T-helper 22 cell (primary cell): ENCODE measurements at regions not wholly inside any gene's neighbourhood (a gene's known extent, or its start where the extent isn't known, plus 50 kb on each side); places are given as distances from the start of the nearest gene placed in this dataset.

ENCODE experiments used
- DNase-seq: peaks from one replicate; pipeline ENCODE4 v3.0.0-alpha.2; 2020; ENCODE audit warnings: low read depth

DNA sequence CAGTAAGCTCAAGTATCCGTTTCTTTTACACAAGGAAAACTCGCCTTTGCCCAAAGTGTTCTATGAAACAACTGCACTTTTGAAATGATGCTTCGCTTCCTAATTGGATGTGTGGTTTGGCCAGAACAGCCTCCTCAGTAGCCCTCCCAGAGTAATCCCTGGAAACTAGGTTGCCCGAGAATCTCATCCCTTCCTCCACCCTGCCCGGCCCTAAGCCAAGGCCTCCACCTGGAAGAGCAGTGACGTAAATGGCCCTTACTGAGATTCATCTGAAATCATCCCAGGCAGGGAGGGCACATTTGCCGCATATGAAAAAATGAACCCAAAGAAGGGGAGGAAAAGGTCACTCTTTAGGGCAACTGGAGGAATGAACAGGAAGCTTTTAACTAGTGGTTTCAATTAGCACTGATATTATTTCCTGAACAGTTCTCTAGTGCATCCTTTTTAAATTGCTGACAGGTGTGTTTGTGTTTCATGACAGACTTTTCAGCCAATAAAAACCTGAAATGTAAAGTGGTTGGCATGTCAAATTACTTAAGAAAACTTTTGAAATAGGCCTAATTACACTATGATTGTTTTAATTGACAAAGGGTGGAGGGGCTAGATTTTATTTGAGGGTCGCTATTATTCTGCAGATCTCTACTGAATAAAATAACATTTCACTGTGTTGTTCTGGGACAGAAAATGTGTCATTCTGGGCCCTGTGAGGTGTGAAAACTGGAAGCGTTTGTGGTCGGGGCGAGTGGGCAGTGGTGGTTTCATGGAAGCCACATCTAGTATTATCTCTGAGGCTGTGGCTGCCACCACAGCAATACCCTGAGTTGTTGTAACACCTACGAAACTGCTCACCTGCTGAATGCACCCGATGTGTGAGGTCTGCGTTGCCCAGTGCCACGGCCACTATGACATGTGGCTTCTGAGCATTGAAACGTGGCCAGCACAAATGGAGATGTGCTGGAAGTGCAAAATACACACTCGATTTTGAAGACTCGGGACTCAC lies 112.1 kb downstream of the ZIC5 start:
- DNase-seq: no peak

DNA sequence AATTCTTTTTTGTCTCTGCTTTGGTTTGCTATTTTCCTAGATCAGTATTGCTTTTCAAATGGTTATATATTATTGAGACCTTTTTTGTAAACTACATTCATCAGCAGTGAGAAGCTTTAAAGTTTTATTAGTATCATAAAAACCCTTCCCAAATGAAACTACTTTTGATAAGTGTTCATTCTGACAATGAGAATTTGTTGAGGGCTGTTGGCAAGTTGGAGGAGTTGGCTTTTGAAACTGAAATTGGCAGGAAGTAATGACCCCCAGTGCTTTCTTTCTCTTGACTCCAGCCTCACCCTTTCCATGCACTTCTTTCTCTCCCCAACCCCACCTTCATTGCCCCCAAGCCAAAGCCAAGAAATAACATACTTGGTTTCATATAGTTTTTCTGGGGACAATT lies 113.8 kb downstream of the ZIC5 start:
- DNase-seq: no peak

DNA sequence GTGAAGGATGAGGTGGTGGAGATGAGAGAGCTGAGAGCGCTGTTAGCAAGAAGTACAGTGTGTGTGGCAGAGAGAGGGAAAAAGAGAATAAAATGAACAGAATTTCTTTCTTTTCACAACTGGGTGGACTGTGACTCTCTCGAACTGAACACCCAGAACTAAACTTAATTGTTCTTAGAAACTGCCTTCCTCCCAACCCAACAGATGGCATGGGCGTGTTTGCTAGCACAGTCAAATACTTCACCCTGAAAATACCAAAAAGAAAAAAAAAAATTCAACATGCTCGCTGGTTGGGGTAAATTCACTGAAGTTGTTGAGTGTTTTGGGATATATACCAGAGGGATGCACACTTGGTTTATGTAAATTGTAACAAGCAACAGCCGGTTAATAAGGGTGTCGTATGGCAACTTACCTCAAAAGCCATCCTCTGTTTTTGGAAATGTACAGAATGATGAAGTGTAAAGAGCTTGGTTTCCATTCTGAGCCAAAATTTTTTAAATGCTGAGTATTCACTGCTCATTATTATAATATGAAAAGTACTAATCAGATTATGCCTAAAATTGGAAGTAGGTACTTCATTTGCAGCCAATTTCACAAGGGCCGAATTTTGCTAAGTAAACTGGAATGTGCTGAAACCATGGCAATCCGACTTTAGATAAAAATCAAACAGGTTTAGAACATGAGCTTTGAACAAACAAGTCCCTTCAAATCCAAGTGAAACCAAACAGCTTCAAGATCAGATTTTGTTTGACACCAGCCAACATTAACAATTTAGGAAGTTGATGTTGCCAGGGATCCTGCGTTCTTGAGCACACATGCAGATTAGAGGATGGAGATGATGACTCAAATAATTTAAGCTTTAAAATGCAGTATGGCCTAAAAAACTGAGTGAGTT lies 115.8 kb downstream of the ZIC5 start:
- no peak for DNase-seq

DNA sequence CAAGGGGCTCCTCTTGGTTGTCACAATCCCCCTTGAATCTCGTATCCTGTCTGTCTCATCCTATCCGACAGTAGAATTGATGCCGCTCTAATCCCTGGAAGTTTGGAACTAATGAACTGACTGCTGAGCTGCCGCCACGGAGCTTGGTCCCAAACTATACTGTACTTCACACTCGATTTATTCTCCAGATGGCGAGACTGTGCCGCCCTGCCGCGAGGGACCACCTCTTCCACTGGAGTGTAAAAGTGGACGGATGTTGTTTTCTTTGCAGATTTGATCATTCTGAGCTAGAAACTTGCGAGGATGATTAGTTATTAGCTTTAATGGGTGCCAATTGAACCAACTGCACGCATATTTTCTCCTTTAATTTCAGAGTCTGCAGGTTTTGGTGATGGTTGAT lies 117.2 kb downstream of the ZIC5 start:
- DNase-seq: no peak

DNA sequence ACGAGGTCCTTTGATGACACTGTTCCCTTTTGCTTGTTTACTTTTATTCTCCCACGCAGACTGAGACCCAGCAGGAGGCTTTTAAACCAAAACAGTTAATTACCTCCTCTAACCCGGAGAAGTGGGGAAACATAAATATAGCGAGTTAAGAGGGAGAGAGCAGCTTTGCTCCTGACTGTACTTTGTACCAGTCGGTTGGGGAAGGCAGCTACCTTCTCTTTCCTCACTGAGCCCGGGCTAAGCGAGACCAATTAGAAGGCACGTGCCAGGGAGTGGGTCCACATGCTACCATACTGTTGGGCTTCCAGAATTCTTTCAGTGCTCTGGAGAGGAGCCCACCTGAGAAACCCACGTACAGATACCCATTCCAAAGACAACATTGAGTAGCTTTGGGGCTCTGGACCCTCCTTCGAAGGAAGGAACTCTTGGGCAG lies 124.2 kb downstream of the ZIC5 start:
- no peak for DNase-seq

DNA sequence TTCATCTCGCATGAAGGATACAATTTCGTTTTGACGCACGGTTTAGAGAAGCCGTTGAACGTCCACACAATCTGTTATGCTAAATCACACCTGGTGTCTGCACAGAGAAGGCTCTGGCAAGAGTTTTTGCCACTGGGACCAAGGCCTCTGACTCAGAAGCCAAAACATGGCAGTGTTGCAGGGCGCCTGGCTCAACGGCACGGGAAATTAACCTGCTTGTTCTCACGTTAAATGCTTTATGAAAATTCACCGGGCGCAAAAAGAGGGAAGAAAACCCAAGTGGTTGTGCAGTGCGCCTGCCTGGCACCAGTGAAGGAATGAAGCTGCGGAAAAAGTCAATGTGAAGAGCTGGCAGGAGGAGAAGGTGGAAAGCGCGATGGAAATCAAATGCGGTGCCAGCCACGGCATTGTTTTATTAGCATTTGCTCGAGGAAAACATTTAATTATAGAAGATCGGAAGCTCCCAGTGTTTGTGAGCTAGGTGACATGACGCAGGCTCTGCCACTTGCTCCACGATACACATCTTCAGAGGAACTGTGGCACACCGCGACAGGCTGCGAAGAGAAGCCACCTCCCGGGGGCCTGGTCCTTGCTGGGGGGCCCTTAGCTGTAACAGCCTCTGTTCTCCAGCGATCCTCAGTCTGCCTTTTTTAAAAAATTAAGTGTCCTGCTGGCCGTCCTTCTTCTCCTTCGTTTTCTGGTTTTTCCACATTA lies 126.2 kb downstream of the ZIC5 start:
- DNase-seq: no peak

DNA sequence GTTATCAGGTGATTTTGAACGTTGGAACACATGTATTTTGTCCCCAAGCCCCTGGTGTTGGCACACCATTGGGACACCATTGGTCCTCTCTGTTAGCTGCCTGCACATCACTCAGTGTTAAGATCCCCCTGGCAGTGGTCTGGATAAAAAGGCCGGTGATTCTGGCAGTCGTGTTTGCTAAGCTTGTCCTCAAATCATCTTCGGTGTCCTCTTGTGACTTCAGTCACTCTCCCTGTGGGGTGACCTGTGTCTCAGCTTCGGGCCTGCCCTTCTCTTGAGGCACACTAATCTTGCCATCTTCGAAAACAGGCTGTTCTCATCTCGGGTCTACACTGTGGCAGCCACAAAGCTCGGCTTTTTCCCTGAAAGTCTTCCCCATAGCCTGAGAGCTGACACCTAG lies 127.1 kb downstream of the ZIC5 start:
- DNase-seq: no peak

DNA sequence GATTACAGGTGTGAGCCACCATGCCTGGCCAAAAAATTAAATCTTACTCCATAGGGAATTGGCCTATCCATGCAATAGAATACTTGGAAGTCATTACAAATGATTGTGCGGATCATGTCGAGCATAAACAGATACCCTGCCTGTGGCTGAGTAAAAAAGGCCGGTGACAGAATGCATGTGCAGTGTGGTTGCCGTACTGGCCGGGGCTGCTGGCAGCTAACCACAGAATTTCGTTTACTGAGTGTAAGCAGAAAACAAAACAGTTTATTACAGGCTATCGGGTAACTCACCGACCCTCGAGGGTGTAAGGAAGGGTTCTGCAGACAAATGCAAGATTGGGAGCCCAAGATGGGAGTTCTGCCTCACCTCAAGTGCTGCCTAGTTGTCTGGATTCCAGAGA lies 127.7 kb downstream of the ZIC5 start:
- DNase-seq: no peak

DNA sequence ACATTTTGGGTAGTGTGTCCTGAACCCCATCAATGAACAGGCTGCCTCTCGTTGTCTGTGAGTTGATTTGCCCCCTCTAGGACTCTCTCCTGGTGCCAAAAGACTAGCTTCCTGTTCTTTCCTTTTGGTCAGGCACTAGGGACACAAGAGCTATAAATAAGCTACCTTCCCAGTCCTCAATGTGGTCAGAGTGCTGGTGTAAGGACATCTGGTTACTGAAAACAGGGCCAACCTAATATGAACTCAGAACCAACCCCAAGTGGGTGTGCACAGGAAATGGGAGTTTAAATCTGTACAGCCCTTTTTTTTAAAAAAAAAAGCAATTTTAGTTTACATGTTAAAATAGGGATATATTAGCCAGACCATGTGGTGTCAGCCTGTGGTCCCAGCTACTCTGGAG lies 129.2 kb downstream of the ZIC5 start:
- no peak for DNase-seq

DNA sequence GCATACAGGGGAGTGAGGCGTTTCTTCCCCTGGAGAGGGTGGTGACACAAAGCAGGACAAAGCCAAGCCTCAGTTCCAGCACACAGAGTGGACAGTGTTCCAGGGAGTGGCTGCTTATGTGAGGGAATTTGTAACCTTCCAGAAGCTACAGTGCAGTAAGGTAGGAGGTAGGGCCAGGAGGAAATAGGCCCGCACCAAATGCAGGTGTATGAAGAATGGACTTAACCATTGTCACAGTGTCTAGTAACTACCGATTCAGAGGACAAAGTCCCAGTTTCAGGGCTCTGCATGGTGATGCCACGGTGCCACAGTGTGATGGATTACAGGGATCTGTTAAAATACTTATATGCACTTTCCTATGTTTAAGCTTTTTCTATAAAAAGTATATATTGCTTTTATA lies 135.3 kb downstream of the ZIC5 start:
- no peak for DNase-seq

DNA sequence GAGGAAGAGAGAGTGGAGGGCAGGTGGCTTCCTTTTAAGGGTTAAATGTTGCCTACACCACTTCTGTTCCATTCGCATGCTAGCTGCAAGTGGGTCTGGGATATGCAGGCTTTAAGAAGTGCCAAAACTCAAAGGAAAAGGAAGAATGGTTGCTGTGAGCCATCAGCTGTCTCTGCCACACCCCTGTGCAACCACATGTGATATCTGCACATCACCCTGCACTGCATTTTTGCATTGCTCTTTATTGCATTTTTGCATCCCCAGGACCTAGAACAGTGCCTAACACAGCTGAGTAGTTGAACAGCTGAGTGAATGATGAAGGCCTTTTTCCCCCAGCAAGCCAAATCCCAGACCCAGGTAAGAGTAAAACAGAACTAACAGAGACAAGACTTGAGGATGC lies 136.1 kb downstream of the ZIC5 start:
- no peak for DNase-seq

DNA sequence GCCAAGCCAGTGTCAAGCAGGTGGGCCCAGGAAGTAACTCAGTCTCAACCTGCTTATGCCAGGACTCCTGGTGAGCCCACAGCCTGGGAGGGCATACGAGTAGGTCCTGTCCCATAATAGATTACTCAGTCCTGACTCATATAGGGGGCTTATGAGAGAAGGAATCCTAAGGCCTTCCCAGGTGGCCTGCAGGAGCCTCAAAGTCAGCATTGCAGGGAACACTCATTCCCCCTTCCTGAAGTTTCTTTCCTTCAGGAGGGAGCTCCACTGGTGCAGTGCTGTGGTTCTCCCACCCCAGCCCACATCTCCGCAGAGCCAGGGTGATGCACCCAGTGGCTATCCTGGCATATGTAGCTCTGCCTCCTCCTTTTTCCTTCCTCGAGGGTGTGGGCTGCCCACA lies 137.3 kb downstream of the ZIC5 start:
- no peak for DNase-seq

DNA sequence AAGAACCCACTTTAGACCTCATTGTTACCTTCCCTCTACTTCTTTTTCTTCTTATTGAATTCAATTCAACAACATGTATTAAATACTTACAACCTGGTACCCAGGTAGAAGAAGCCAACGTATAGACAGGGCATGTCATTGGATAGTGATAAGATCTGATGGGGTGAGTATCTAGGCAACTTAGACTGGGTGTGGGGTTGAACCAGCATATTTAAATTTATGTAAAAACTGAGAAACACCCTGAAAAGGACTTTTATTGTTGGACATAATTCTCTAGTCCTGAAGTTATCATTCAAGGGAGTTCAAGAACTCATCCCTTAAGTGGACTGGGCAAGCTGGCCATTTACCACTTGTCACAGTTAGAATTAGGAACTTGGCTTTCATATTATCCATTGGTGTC lies 139.2 kb downstream of the ZIC5 start:
- no peak for DNase-seq

DNA sequence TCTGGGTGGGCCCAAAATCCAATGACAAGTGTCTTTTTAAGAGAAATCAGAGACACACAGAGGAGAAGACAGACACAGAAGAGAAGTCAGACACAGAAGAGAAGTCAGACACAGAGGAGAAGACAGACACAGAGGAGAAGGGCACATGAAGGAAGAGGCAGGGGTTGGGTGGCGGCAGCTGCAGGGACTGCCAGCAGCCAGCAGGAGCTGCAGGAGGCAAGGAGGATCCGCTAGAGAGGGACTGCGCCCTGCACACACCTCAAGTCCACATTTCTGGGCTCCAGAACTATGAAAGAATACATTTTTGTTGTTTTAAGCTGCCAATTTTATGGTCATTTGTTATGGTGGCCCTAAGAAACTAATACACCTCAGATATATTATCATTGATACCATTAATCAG lies 140.6 kb downstream of the ZIC5 start:
- DNase-seq: no peak

DNA sequence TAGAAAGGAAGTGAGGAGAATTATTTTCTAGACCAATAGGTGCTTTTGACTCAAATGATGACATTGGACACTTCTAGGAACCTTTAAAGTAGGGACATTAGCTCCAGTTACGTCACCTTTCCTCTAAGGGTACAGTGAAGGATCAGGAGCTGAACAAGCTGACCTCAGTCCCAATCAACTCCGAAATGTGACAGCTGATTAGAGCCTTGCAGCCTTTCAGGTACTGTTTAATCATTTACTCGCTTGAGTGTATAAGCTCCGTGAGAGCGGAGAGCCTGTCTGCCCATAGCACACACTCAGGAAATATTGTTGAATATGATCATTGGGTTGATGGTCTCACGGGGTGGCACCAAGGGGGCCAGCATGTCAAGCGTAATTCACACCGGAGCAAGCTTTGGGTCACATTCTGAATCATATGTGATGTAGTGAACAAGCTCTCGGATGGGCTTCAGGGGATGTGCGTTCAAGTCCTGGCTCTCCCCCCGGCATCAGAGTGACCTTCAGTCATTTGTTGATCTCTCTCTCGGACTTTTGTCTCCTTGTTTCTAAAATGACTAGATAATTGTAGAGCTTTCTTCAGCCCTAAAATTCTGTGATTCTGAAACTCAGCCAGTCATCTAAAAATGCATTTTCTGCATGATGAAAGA lies 141.9 kb downstream of the ZIC5 start:
- no peak for DNase-seq

DNA sequence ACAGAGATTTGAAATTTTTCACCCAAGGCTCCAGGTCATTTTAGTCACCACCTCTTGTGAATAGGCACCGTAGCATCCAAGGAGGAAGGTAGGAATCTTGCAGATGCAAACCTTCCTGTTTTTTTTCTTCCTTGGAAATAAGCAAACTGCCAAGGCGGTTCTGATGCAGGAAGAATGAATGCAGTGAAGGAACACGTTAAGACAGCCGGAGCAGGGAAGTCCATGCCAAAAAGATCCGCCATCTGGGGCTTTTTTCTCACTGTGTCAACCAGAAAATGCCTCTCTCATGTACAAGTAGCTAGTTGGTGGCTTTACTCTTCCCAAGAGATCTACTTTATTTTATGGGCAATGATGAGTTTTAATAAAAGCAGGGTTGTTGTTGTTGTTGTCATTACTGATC lies 142.4 kb downstream of the ZIC5 start:
- DNase-seq: no peak

DNA sequence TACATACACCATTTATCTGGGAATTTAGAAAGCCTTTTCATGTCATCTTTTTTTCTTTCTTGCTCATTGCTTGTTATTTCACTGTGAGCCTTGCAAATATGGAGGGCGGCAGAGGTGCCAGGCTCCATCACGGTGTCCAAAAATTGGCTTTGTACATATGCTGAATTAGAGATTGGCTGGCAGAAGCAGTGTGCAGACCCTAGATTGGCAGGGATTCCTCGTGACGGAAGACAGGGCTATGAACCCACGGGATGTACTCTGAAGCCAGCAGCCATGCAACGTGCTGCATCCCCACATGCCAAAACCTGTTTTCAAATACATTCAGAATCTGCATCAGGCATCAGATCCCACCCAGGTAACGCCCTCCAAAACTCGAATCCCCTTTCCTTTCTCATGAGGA lies 142.8 kb downstream of the ZIC5 start:
- DNase-seq: no peak

DNA sequence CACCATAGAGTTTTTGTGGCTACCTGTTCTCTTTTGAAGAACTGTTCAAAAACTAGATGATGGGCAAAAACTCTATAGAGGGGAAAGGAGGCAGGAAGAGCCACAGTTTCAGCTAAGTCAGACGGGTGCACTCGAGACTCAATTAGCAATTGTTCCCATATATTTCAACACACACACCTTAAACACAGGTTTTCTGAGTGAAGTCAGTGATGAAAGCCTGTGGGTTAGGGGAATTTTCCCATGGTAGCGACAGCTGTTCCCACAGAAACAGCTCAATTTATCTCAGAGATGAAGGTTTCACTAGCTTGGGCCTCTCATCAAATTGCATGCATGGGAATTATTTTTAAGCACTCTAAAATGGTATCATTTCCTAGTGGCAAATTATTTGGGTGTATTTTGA lies 143.4 kb downstream of the ZIC5 start:
- DNase-seq: no peak

DNA sequence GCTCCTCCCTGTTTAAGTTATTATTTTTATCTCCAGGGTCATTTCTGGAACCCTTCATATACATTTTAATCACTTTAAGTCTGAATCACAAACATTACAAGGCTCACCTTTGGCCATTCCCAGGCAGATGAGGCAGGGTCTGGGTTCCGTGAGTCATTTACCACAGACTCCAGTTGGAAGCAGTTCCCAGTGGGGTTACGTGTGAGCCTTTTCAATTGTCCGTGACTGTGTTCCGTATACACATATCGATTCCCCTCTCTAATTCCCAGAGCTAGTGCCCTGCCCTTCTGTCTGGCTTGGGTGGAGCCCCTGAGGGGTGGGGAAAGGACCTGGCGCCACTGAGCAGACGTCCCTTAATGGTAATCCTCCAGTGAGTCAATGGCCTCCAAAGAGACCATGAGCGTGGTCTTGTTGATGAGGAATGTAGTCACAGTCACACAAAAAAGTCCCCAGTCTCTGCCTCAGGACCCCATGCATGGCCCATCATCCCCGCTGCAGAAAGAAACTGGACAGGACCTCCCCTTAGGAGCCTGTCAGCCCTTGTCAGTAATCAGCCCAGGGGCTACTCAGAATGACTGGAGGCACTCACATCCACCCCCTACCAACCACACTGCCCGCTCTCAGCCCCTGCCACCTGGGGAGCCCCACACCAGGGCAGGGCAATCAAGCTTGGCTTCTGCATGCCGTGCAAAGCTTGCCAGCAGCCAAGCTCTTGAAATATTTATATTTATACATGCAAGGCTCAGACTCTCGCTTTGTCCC lies 144.4 kb downstream of the ZIC5 start:
- no peak for DNase-seq

DNA sequence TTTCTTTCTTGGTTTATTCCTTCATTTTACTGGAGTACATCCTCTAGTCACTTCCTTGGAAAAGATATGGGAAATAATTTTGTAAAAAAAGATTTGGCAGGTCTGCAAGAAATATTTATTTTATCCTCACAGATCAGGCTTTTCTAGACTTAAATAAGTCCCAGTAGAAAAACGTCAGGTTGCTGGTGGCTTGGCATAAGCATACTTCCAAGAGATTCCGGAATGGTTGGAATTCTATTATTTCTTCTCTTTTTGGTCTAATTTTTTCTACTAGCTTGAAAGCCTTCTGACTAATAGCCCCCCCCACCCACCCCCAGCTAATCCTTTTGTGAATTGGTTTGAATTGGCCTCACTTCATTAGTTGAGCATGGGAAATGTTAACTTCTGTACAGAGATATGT lies 147.6 kb downstream of the ZIC5 start:
- no peak for DNase-seq

DNA sequence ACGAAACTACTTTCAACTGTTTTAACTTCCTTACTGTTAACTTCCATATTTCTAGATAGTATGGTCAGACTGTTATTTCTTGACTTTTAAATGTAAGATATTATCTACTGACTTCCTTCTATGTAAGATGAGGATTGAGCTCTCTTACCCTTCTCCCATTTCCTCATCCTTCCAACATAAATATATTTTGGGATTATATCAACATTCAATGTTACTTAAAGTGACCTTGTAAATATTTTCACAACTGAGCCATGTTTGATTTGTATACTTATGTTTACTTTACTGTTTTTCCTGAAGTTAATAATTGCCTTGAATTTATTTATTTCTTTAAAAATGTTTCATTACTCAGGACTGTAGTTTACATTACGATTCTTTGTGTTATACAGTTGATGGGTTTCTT lies 148.7 kb downstream of the ZIC5 start:
- DNase-seq: no peak
